DMS153 treated with DMSO at 0.1 percent for 48 hours (cell line): ENCODE measurements at regions not wholly inside any gene's neighbourhood (a gene's known extent, or its start where the extent isn't known, plus 50 kb on each side); places are given as distances from the start of the nearest gene placed in this dataset.

ENCODE experiments used
- DNase-seq: peaks from one replicate; lab custom pipeline; 2025; ENCODE audit not compliant: unreplicated experiment; lab: John Stamatoyannopoulos, UW

- DNase-seq, result no peak
Observed at GRCh38 chr1:87949711-87950110, 621.0 kb downstream of the LMO4 start.

- DNase-seq, result no peak
Observed at GRCh38 chr1:87950369-87950768, 621.7 kb downstream of the LMO4 start.

GRCh38 chr1:87951409-87951808, 622.7 kb downstream of the LMO4 start:
- DNase-seq, result no peak

GRCh38 chr1:87951852-87952251, 623.2 kb downstream of the LMO4 start:
- DNase-seq, result no peak

- DNase-seq, result no peak
Observed at GRCh38 chr1:87953121-87953520, 624.4 kb downstream of the LMO4 start.

GRCh38 chr1:87953732-87954344, 625.2 kb downstream of the LMO4 start:
- DNase-seq, result peak; percentile 35

- no peak for DNase-seq
Observed at GRCh38 chr1:87955038-87955437, 626.4 kb downstream of the LMO4 start.

- DNase-seq, result no peak
Observed at GRCh38 chr1:87956072-87956471, 627.4 kb downstream of the LMO4 start.

GRCh38 chr1:87956750-87957149, 628.1 kb downstream of the LMO4 start:
- DNase-seq, result no peak

GRCh38 chr1:87957331-87957730, 628.7 kb downstream of the LMO4 start:
- DNase-seq, result no peak

- no peak for DNase-seq
Observed at GRCh38 chr1:87958201-87958600, 629.5 kb downstream of the LMO4 start.

- DNase-seq, result no peak
Observed at GRCh38 chr1:87958716-87959115, 630.0 kb downstream of the LMO4 start.

GRCh38 chr1:87959236-87959635, 630.6 kb downstream of the LMO4 start:
- no peak for DNase-seq

- DNase-seq, result no peak
Observed at GRCh38 chr1:87961992-87962391, 633.3 kb downstream of the LMO4 start.

GRCh38 chr1:87963556-87963955, 634.9 kb downstream of the LMO4 start:
- DNase-seq, result no peak

- no peak for DNase-seq
Observed at GRCh38 chr1:87965193-87965592, 636.5 kb downstream of the LMO4 start.

GRCh38 chr1:87968197-87968955, 639.7 kb downstream of the LMO4 start:
- no peak for DNase-seq

- DNase-seq, result no peak
Observed at GRCh38 chr1:87969040-87969439, 640.4 kb downstream of the LMO4 start.

- no peak for DNase-seq
Observed at GRCh38 chr1:87972811-87973210, 644.1 kb downstream of the LMO4 start.

GRCh38 chr1:87973896-87974295, 645.2 kb downstream of the LMO4 start:
- no peak for DNase-seq

GRCh38 chr1:87976316-87976715, 647.6 kb downstream of the LMO4 start:
- DNase-seq, result no peak

- no peak for DNase-seq
Observed at GRCh38 chr1:87977145-87977544, 648.5 kb downstream of the LMO4 start.

GRCh38 chr1:87979079-87979478, 650.4 kb downstream of the LMO4 start:
- no peak for DNase-seq
